GM23338 (cell line): ENCODE measurements at regions not wholly inside any gene's neighbourhood (a gene's known extent, or its start where the extent isn't known, plus 50 kb on each side); places are given as distances from the start of the nearest gene placed in this dataset.
"Not testable (repeated sequence)": the region's sequence is repeated elsewhere in the genome, so short reads cannot be mapped to it uniquely, and the experiment has no call there.

Experiments
- ATAC-seq: fragments of 200-7000 bp; cut with Tn5 transposase; 3 replicates; pipeline ENCODE4 v1.9.1; 2020
- DNase-seq: peaks from one replicate; pipeline ENCODE4 v3.0.0-alpha.2; 2015; ENCODE audit warnings: low spot score
- H2AFZ ChIP-seq: fragments of 200-600 bp; sonication (generic); 2 replicates; pipeline ENCODE4 v1.8.0; 2016; ENCODE audit warnings: antibody characterized with exemption, mild to moderate bottlenecking, moderate library complexity
- H3F3A ChIP-seq: fragments of 200-600 bp; sonication (generic); replicated peaks from 2 replicates; pipeline ENCODE4 v1.8.0; 2017; ENCODE audit warnings: antibody characterized with exemption, mixed run types, low read depth
- H3K27ac ChIP-seq: fragments of 200-600 bp; sonication (generic); 2 replicates; pipeline ENCODE4 v1.6.1; 2016; ENCODE audit warnings: low read depth
- H3K27me3 ChIP-seq: fragments of 200-600 bp; sonication (generic); 2 replicates; pipeline ENCODE4 v1.8.0; 2016; ENCODE audit warnings: mild to moderate bottlenecking, mixed run types, moderate library complexity; ENCODE audit not compliant: insufficient read depth
- H3K36me3 ChIP-seq: fragments of 200-600 bp; sonication (generic); 2 replicates; pipeline ENCODE4 v1.8.0; 2016; ENCODE audit warnings: mild to moderate bottlenecking; ENCODE audit not compliant: insufficient read depth
- H3K4me1 ChIP-seq: fragments of 200-600 bp; sonication (generic); 2 replicates; pipeline ENCODE4 v1.8.0; 2016; ENCODE audit warnings: mild to moderate bottlenecking, moderate library complexity; ENCODE audit not compliant: insufficient read depth
- H3K4me2 ChIP-seq: fragments of 200-600 bp; sonication (generic); 2 replicates; pipeline ENCODE4 v1.7.1; 2017; ENCODE audit warnings: mixed run types
- H3K4me3 ChIP-seq: fragments of 200-600 bp; sonication (generic); 2 replicates; pipeline ENCODE4 v1.6.1; 2016; ENCODE audit warnings: mixed run types
- H3K79me2 ChIP-seq: fragments of 200-600 bp; sonication (generic); replicated peaks from 2 replicates; pipeline ENCODE4 v1.8.0; 2017; ENCODE audit warnings: mild to moderate bottlenecking; ENCODE audit not compliant: insufficient read depth
- H3K9me2 ChIP-seq: fragments of 200-600 bp; sonication (generic); 2 replicates; pipeline ENCODE4 v1.8.0; 2017; ENCODE audit not compliant: insufficient read depth
- H4K20me1 ChIP-seq: fragments of 200-600 bp; sonication (generic); replicated peaks from 2 replicates; pipeline ENCODE4 v1.8.0; 2017; ENCODE audit warnings: mild to moderate bottlenecking; ENCODE audit not compliant: insufficient read depth
- H3K27ac Mint-ChIP-seq: 2 replicates; pipeline ENCODE4 v1.8.0; 2020; ENCODE audit warnings: inconsistent platforms, mild to moderate bottlenecking, moderate library complexity, mixed read lengths
- H3K27me3 Mint-ChIP-seq: 3 replicates; pipeline ENCODE4 v1.8.0; 2022; ENCODE audit warnings: low read depth, mild to moderate bottlenecking, moderate library complexity, mixed read lengths, inconsistent platforms; ENCODE audit not compliant: insufficient read depth, poor library complexity
- H3K36me3 Mint-ChIP-seq: 3 replicates; pipeline ENCODE4 v1.8.0; 2021; ENCODE audit warnings: low read depth, mild to moderate bottlenecking, inconsistent platforms, moderate library complexity, mixed read lengths
- H3K4me1 Mint-ChIP-seq: 3 replicates; pipeline ENCODE4 v1.8.0; 2020; ENCODE audit warnings: mild to moderate bottlenecking, inconsistent platforms, mixed read lengths
- H3K4me3 Mint-ChIP-seq: 3 replicates; pipeline ENCODE4 v1.8.0; 2021; ENCODE audit warnings: moderate library complexity, mild to moderate bottlenecking, inconsistent platforms, mixed read lengths
- H3K9me3 Mint-ChIP-seq: 3 replicates; pipeline ENCODE4 v1.8.0; 2020; ENCODE audit warnings: moderate library complexity, mild to moderate bottlenecking, inconsistent platforms, mixed read lengths
- CREB1 ChIP-seq: fragments of 250-450 bp; sonication (Bioruptor Pico); IDR thresholded peaks from 2 replicates; pipeline ENCODE4 v1.5.0; 2020; ENCODE audit warnings: low read depth, mild to moderate bottlenecking, moderate library complexity
- EZH2 ChIP-seq: fragments of 200-600 bp; sonication (generic); IDR thresholded peaks from one replicate; pipeline ENCODE4 v1.8.0; 2017; ENCODE audit warnings: antibody characterized with exemption, mild to moderate bottlenecking, low read depth; ENCODE audit not compliant: unreplicated experiment
- EZH2phosphoT487 ChIP-seq: fragments of 200-600 bp; sonication (generic); IDR thresholded peaks from one replicate; pipeline ENCODE4 v1.8.1; 2018; ENCODE audit warnings: antibody characterized with exemption; ENCODE audit not compliant: unreplicated experiment
- JUNB ChIP-seq: IDR thresholded peaks from one replicate; pipeline ENCODE4 v1.6.1; 2016; ENCODE audit warnings: antibody characterized with exemption; ENCODE audit not compliant: unreplicated experiment
- NANOG ChIP-seq: IDR thresholded peaks from 2 replicates; pipeline ENCODE4 v1.6.1; 2016; ENCODE audit warnings: antibody characterized with exemption, borderline replicate concordance
- POLR2AphosphoS5 ChIP-seq: IDR thresholded peaks from 2 replicates; pipeline ENCODE4 v1.6.1; 2016; ENCODE audit warnings: antibody characterized with exemption, low read depth
- ZNF114 ChIP-seq: fragments of 250-450 bp; sonication (Bioruptor Pico); IDR thresholded peaks from 2 replicates; pipeline ENCODE4 v1.5.0; 2020; ENCODE audit warnings: mild to moderate bottlenecking, moderate library complexity
- ZNF462 ChIP-seq: fragments of 250-450 bp; sonication (Bioruptor Pico); IDR thresholded peaks from 2 replicates; pipeline ENCODE4 v1.5.0; 2020; ENCODE audit warnings: mild to moderate bottlenecking, moderate library complexity
- TF ChIP-seq, protein P1 (sequence below): IDR thresholded peaks from 2 replicates; pipeline ENCODE4 v1.6.1; 2016; ENCODE audit warnings: antibody characterized with exemption

- not testable (repeated sequence) for H4K20me1 ChIP-seq, H3K27ac Mint-ChIP-seq, H3K4me3 Mint-ChIP-seq, DNase-seq, H3K27me3 ChIP-seq, H2AFZ ChIP-seq, H3K4me2 ChIP-seq, H3K9me2 ChIP-seq, H3K27ac ChIP-seq, H3K36me3 ChIP-seq, H3K36me3 Mint-ChIP-seq, H3K9me3 Mint-ChIP-seq, ATAC-seq, H3K79me2 ChIP-seq, H3K4me3 ChIP-seq, H3F3A ChIP-seq
- H3K27me3 Mint-ChIP-seq: peaks cover 10% of the 10 kb centered on the region
- H3K4me1 ChIP-seq: peaks cover 12% of the 10 kb centered on the region; the same call in 1 of the 2 replicates
- peaks cover 14% of the 10 kb centered on the region for H3K4me1 Mint-ChIP-seq
These were observed 78.8 kb upstream of the PIM1 start for GRCh38 chr6:37091104-37091503.

- not testable (repeated sequence) for H3K4me3 ChIP-seq, H3K27ac Mint-ChIP-seq, H3K27me3 ChIP-seq, H3F3A ChIP-seq, H3K9me2 ChIP-seq, H3K27ac ChIP-seq, H3K4me2 ChIP-seq, ATAC-seq, H3K4me3 Mint-ChIP-seq, H3K9me3 Mint-ChIP-seq, H3K36me3 Mint-ChIP-seq, H3K27me3 Mint-ChIP-seq, DNase-seq, H3K36me3 ChIP-seq, H3K79me2 ChIP-seq, H2AFZ ChIP-seq, H4K20me1 ChIP-seq
- TF ChIP-seq CREB1 (CRISPR knock-in tag): 0 out of 2 replicates have a peak, but pooled peaks have one; percentile 13
- peaks cover 12% of the 10 kb centered on the region; the same call in 1 of the 2 replicates for H3K4me1 ChIP-seq
- peaks cover 17% of the 10 kb centered on the region for H3K4me1 Mint-ChIP-seq
These were observed 78.4 kb upstream of the PIM1 start for GRCh38 chr6:37091586-37091985.

DNA sequence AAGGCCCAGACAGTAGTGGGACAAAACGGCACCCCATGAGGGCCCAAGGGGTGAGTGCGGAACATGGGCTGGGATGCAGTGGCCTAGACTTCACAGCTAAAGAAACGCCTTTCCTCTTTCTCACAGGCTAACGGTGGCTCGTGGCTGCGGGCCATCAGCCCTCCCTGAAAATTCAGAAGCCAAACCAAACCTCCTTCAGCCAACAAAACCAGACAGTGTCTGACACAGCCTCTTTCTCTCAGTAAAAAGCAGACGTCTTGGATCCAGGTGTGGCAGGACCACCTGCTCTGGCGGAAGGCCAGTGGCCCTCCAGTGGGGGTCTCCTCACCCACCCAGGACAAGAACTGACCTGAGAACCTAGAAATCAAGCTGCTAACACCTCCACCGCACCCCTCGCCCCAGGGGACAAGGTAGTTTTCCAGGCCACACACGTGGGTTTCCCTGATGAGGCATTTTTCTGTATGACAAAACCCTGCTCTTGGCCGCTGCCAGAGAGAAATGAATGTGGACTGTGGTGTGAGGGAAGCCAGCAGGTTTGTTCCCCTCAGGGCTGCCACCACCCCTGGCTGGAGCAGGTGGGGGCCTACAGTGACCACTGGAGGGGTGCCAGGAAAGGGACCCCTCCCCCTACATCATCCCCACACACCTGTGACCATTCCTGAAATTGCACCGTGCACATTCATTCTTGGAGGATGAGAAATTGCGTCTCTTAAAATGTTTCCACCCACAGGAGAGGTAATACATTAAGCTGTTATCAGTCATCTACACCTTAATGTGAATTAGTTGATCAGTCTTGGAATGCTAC, 76.8 kb upstream of the PIM1 start:
- Mint-ChIP-seq H3K36me3 (no peaks in the 10 kb centered on the region), H3K4me3 (no peak overlapping the region), H3K27ac (peak overlapping the region; percentile 55; the same call in 1 of the 2 replicates), H3K4me1 (peaks cover 19% of the 10 kb centered on the region), H3K9me3 (no peaks in the 10 kb centered on the region), H3K27me3 (peaks cover 6% of the 10 kb centered on the region)
- H3K27me3 ChIP-seq: no peaks in the 10 kb centered on the region
- H4K20me1 ChIP-seq: no peaks in the 10 kb centered on the region; the same call in 1 of the 2 replicates
- no peaks in the 10 kb centered on the region for H3K9me2 ChIP-seq
- no peak overlapping the region for H3K4me3 ChIP-seq
- DNase-seq (no peak), ATAC-seq (peak; percentile 30)
- peak overlapping the region; percentile 52; the same call in 1 of the 2 replicates for H2AFZ ChIP-seq
- H3K27ac ChIP-seq: no peak overlapping the region
- H3K4me2 ChIP-seq: no peak overlapping the region
- no peaks in the 10 kb centered on the region for H3K36me3 ChIP-seq
- peaks cover 12% of the 10 kb centered on the region; the same call in 1 of the 2 replicates for H3K4me1 ChIP-seq
- H3K79me2 ChIP-seq: no peaks in the 10 kb centered on the region
- H3F3A ChIP-seq: no peaks in the 10 kb centered on the region; the same call in 1 of the 2 replicates
- no peak for TF ChIP-seq NANOG
- TF ChIP-seq EZH2: no peak
- TF ChIP-seq, protein P1, sequence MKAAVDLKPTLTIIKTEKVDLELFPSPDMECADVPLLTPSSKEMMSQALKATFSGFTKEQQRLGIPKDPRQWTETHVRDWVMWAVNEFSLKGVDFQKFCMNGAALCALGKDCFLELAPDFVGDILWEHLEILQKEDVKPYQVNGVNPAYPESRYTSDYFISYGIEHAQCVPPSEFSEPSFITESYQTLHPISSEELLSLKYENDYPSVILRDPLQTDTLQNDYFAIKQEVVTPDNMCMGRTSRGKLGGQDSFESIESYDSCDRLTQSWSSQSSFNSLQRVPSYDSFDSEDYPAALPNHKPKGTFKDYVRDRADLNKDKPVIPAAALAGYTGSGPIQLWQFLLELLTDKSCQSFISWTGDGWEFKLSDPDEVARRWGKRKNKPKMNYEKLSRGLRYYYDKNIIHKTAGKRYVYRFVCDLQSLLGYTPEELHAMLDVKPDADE: no peak
- no peak for TF ChIP-seq POLR2AphosphoS5
- TF ChIP-seq EZH2phosphoT487: no peak
- TF ChIP-seq CREB1 (CRISPR knock-in tag): no peak
- no peak for TF ChIP-seq JUNB
- no peak for TF ChIP-seq ZNF114 (CRISPR knock-in tag)
- TF ChIP-seq ZNF462: no peak
